ENCODE measurements at regions not wholly inside any gene's neighbourhood (a gene's known extent, or its start where the extent isn't known, plus 50 kb on each side); places are given as distances from the start of the nearest gene placed in this dataset.

DNA sequence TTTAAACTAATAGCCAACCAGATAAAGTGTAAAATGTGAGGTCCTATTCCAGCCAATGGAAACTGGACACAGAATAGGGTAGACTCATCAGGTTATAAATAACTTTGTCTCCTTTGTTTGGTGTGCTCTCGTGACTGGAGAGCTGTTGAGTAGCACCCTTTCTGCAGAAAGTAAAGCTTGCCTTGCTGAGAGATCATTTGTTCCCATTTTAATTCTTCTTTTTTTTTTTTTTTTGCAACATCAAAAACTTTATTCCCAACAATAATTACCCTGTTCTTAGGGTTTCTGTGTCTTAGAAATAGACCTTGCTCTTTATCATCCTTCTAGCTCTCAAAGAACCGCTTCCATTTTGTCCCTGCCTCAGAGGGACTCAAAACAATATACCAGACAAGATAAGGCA, 220.4 kb downstream of the FAM76B start:
- TF ChIP-seq, protein P1, sequence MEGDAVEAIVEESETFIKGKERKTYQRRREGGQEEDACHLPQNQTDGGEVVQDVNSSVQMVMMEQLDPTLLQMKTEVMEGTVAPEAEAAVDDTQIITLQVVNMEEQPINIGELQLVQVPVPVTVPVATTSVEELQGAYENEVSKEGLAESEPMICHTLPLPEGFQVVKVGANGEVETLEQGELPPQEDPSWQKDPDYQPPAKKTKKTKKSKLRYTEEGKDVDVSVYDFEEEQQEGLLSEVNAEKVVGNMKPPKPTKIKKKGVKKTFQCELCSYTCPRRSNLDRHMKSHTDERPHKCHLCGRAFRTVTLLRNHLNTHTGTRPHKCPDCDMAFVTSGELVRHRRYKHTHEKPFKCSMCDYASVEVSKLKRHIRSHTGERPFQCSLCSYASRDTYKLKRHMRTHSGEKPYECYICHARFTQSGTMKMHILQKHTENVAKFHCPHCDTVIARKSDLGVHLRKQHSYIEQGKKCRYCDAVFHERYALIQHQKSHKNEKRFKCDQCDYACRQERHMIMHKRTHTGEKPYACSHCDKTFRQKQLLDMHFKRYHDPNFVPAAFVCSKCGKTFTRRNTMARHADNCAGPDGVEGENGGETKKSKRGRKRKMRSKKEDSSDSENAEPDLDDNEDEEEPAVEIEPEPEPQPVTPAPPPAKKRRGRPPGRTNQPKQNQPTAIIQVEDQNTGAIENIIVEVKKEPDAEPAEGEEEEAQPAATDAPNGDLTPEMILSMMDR (conservative IDR thresholded peaks at IDR 0.05; ENCODE audit: low read depth, low read length) = no peak
- no peak for TF ChIP-seq EZH2phosphoT487 (IDR thresholded peaks at IDR 0.05; ENCODE audit: borderline replicate concordance, low read length)
